Smooth muscle cell (in vitro differentiated cells): ENCODE measurements at regions not wholly inside any gene's neighbourhood (a gene's known extent, or its start where the extent isn't known, plus 50 kb on each side); places are given as distances from the start of the nearest gene placed in this dataset.

ENCODE experiments used
- DNase-seq: peaks from one replicate; lab custom pipeline; 2025; ENCODE audit not compliant: unreplicated experiment; lab: John Stamatoyannopoulos, UW
- H2AFZ ChIP-seq: fragments of 200-600 bp; sonication (generic); 2 replicates; pipeline ENCODE4 v1.6.0; 2016; ENCODE audit warnings: antibody characterized with exemption, low read depth, mild to moderate bottlenecking
- H3F3A ChIP-seq: fragments of 200-600 bp; sonication (generic); 2 replicates; pipeline ENCODE4 v1.6.0; 2017; ENCODE audit warnings: antibody characterized with exemption, low read depth
- H3K27ac ChIP-seq: fragments of 200-600 bp; sonication (generic); 2 replicates; pipeline ENCODE4 v1.5.1; 2016; ENCODE audit warnings: low read depth, mild to moderate bottlenecking
- H3K27me3 ChIP-seq: fragments of 200-600 bp; sonication (generic); 2 replicates; pipeline ENCODE4 v1.6.1; 2016; ENCODE audit warnings: low read depth, mild to moderate bottlenecking
- H3K36me3 ChIP-seq: fragments of 200-600 bp; sonication (generic); 2 replicates; pipeline ENCODE4 v1.5.1; 2016; ENCODE audit warnings: low read depth
- H3K4me1 ChIP-seq: fragments of 200-600 bp; sonication (generic); 2 replicates; pipeline ENCODE4 v1.5.1; 2016; ENCODE audit warnings: low read depth
- H3K4me2 ChIP-seq: fragments of 200-600 bp; sonication (generic); 2 replicates; pipeline ENCODE4 v1.6.0; 2016; ENCODE audit warnings: mild to moderate bottlenecking
- H3K4me3 ChIP-seq: fragments of 200-600 bp; sonication (generic); 2 replicates; pipeline ENCODE4 v1.5.1; 2016; ENCODE audit warnings: mild to moderate bottlenecking
- H3K79me2 ChIP-seq: fragments of 200-600 bp; sonication (generic); 2 replicates; pipeline ENCODE4 v1.6.0; 2016; ENCODE audit warnings: low read depth, mild to moderate bottlenecking
- H3K9ac ChIP-seq: fragments of 200-600 bp; sonication (generic); 2 replicates; pipeline ENCODE4 v1.6.0; 2016; ENCODE audit warnings: low read depth
- H3K9me3 ChIP-seq: fragments of 200-600 bp; sonication (generic); replicated peaks from 2 replicates; pipeline ENCODE4 v1.5.1; 2016; ENCODE audit warnings: low read depth
- H4K20me1 ChIP-seq: fragments of 200-600 bp; sonication (generic); 2 replicates; pipeline ENCODE4 v1.6.0; 2016; ENCODE audit warnings: low read depth
- CTCF ChIP-seq: fragments of 200-600 bp; sonication (generic); IDR thresholded peaks from 2 replicates; pipeline ENCODE4 v1.5.1; 2017; ENCODE audit warnings: borderline replicate concordance, mild to moderate bottlenecking, antibody characterized with exemption; ENCODE audit not compliant: insufficient read depth, poor library complexity, severe bottlenecking
- WGBS: methylation state at CpG from one replicate; pipeline ENCODE4 v1.1.7; 2016; ENCODE audit warnings: low lambda C conversion rate; 5-methylcytosine and 5-hydroxymethylcytosine counted together

DNA sequence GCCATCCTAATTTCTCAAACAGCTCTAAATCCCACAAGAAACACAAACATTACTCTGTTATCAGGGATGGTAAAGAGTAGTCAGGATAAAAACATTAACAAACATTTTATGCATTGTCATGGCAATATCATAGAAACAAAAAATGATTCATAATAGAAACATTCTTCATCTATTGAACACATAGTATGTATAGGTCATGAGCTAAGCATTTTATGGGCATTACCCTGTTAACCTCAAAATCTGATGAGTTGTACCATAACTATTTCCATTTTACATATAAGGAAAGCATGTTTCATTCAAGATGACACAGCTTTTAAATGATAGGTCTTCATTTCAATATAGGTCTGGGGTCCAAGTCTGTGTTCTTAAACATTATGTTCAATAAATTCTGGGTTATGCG, 344.9 kb downstream of the RND3 start:
- Histone ChIP-seq H3K36me3 (no peaks in the 10 kb centered on the region), H3K27ac (peak overlapping the region; percentile 91), H3K4me1 (no peaks in the 10 kb centered on the region), H2AFZ (no peak overlapping the region), H3K9me3 (no peaks in the 10 kb centered on the region), H3F3A (no peaks in the 10 kb centered on the region), H3K4me3 (no peak overlapping the region), H3K4me2 (peak overlapping the region; percentile 9), H3K9ac (peak overlapping the region; percentile 82), H3K27me3 (no peaks in the 10 kb centered on the region), H4K20me1 (no peaks in the 10 kb centered on the region), H3K79me2 (no peaks in the 10 kb centered on the region)
- no peak for DNase-seq
- WGBS = 93% methylated on average over 1 of the region's 1 CpG
- no peak for TF ChIP-seq CTCF

DNA sequence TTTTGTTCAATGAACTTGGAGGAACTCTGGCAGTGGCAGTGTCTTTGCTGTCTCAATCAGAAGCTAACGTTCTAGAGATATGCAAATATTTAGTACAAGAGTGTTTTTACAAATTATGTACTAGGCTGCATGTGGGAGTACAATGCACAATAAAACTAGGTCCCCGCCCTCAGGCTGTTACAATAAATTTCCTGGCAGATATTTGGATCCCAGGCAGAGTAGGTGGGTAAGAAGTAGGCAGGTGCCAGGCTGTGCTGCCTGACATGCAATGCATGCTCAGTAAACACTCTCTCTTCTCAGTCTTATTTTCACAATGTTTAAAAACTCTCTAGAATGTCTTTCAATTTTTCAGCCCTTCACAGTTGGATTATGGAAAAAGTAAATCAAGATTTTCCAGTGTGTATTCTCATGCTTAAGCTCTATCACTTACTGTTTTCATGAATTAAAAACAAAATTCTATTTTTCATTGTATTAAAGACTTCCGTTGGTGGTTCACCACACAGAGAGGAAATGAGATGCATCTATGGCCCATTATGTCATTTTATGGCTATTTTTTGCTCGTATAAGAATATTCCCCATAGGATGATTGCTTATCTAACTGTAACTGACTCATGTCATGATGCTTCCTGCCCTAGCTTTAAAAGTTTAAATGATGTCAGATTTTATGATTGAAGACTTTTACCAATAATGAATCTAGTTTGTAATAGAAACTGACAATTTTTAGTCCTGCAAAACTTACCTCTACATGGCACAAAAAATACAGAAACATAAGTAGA, 346.1 kb downstream of the RND3 start:
- Histone ChIP-seq H3K36me3 (no peaks in the 10 kb centered on the region), H3K9me3 (no peaks in the 10 kb centered on the region), H3K4me1 (no peaks in the 10 kb centered on the region), H3K4me3 (no peak overlapping the region), H3F3A (no peaks in the 10 kb centered on the region), H3K27me3 (no peaks in the 10 kb centered on the region), H2AFZ (no peak overlapping the region), H4K20me1 (no peaks in the 10 kb centered on the region), H3K27ac (peak overlapping the region; percentile 91), H3K4me2 (peak overlapping the region; percentile 9), H3K9ac (peak overlapping the region; percentile 79), H3K79me2 (no peaks in the 10 kb centered on the region)
- WGBS = 36% methylated on average over 4 of the region's 4 CpGs
- DNase-seq = no peak
- TF ChIP-seq CTCF = no peak

DNA sequence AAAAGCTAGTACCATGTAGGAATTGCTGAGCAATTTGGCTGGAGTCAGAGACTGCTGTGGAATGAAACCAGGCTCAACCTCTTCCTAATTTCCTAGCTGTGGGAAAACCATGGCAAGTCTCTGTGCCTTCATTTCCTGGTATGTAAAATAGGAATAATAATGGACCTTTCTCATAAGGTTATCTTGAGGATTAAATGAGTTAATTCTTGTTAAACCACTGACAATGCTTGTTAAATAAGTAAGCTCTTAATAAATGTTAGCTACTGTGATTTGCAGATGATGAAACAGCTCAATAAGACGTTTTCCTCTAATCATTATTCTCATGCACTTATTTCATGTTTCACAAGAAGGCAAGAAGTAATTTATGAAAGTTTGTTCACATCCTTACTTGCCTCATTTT, 346.7 kb downstream of the RND3 start:
- H2AFZ ChIP-seq = no peak overlapping the region
- 71% methylated on average over 1 of the region's 1 CpG for WGBS
- no peak for TF ChIP-seq CTCF
- no peak overlapping the region for H3K4me2 ChIP-seq
- H3K4me1 ChIP-seq = no peaks in the 10 kb centered on the region
- no peak overlapping the region for H3K4me3 ChIP-seq
- peak overlapping the region; percentile 91 for H3K27ac ChIP-seq
- no peaks in the 10 kb centered on the region for H3K79me2 ChIP-seq
- peak overlapping the region; percentile 79 for H3K9ac ChIP-seq
- H3K9me3 ChIP-seq = no peaks in the 10 kb centered on the region
- H3K27me3 ChIP-seq = no peaks in the 10 kb centered on the region
- no peaks in the 10 kb centered on the region for H3K36me3 ChIP-seq
- no peaks in the 10 kb centered on the region for H3F3A ChIP-seq
- DNase-seq = no peak
- no peaks in the 10 kb centered on the region for H4K20me1 ChIP-seq

DNA sequence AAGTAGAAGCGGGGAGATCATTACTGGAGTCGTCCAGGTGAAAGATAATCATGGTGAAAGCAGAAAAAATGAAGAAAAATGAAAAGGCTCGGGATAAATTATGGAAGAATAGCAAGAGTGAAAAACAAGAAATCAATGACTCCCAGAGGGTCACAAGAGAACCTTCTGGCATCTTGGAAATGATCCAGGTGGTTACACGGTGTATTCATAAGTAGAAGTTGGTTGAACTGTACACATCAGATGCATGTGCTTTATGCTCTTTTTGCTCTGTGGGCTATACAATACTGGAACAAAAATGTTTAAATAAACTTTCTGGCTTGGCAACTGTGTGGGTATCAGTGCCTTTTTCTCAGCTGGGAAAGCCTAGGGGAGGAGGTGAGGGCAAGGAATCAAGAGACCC, 348.9 kb downstream of the RND3 start:
- DNase-seq = no peak
- peaks cover 6% of the 10 kb centered on the region for H3K4me1 ChIP-seq
- H3K79me2 ChIP-seq = no peaks in the 10 kb centered on the region
- H2AFZ ChIP-seq = no peak overlapping the region
- no peaks in the 10 kb centered on the region for H3K36me3 ChIP-seq
- no peak overlapping the region for H3K4me3 ChIP-seq
- H3F3A ChIP-seq = no peaks in the 10 kb centered on the region
- H3K9me3 ChIP-seq = no peaks in the 10 kb centered on the region
- H3K4me2 ChIP-seq = no peak overlapping the region
- no peak overlapping the region for H3K9ac ChIP-seq
- H3K27me3 ChIP-seq = no peaks in the 10 kb centered on the region
- WGBS = 94% methylated on average over 4 of the region's 4 CpGs
- TF ChIP-seq CTCF = no peak
- H4K20me1 ChIP-seq = no peaks in the 10 kb centered on the region
- H3K27ac ChIP-seq = peak overlapping the region; percentile 7
